ENCODE measurements at regions not wholly inside any gene's neighbourhood (a gene's known extent, or its start where the extent isn't known, plus 50 kb on each side); places are given as distances from the start of the nearest gene placed in this dataset.

- DNase-seq (ENCODE audit: low spot score in 2 of 2): no peak
- Histone ChIP-seq H3K36me3 (no peaks in the 10 kb centered on the region), H3K9me3 (no peaks in the 10 kb centered on the region), H3K4me3 (no peak overlapping the region), H3K27me3 (no peaks in the 10 kb centered on the region), H3K27ac (no peak overlapping the region), H3K4me1 (no peaks in the 10 kb centered on the region)
- intact Hi-C loops (cut with DNase I): no loop called here
- no peak for TF ChIP-seq CTCF (IDR thresholded peaks at IDR 0.05)
Observed at GRCh38 chr7:131845573-131846314, 289.3 kb upstream of the PODXL start.

GRCh38 chr7:131844369-131844768 is 287.9 kb upstream of the PODXL start:
- Histone ChIP-seq H3K4me1 (no peaks in the 10 kb centered on the region), H3K36me3 (no peaks in the 10 kb centered on the region), H3K4me3 (no peak overlapping the region), H3K27ac (no peak overlapping the region), H3K9me3 (no peaks in the 10 kb centered on the region), H3K27me3 (no peaks in the 10 kb centered on the region)
- TF ChIP-seq CTCF (IDR thresholded peaks at IDR 0.05): no peak
- intact Hi-C loops (cut with DNase I): no loop called here
- no peak for DNase-seq (ENCODE audit: low spot score in 2 of 2)

GRCh38 chr7:131843898-131844331 is 287.5 kb upstream of the PODXL start:
- H3K36me3 ChIP-seq: no peaks in the 10 kb centered on the region
- H3K27me3 ChIP-seq: no peaks in the 10 kb centered on the region
- H3K27ac ChIP-seq: no peak overlapping the region
- no peak for DNase-seq (ENCODE audit: low spot score in 2 of 2)
- H3K4me1 ChIP-seq: no peaks in the 10 kb centered on the region
- no peaks in the 10 kb centered on the region for H3K9me3 ChIP-seq
- no peak for TF ChIP-seq CTCF (IDR thresholded peaks at IDR 0.05)
- no peak overlapping the region for H3K4me3 ChIP-seq
- intact Hi-C loops (cut with DNase I): no loop called here

- H3K27me3 ChIP-seq: no peaks in the 10 kb centered on the region
- no peaks in the 10 kb centered on the region for H3K36me3 ChIP-seq
- H3K4me3 ChIP-seq: no peak overlapping the region
- DNase-seq (ENCODE audit: low spot score in 2 of 2): no peak
- no peaks in the 10 kb centered on the region for H3K4me1 ChIP-seq
- H3K9me3 ChIP-seq: no peaks in the 10 kb centered on the region
- intact Hi-C loops (cut with DNase I): no loop called here
- TF ChIP-seq CTCF (IDR thresholded peaks at IDR 0.05): no peak
- no peak overlapping the region for H3K27ac ChIP-seq
Observed at GRCh38 chr7:131839967-131840690, 283.7 kb upstream of the PODXL start.

GRCh38 chr7:131836733-131837132 is 280.3 kb upstream of the PODXL start:
- H3K36me3 ChIP-seq: no peaks in the 10 kb centered on the region

More at GRCh38 chr7:131836733-131837132, 280.3 kb upstream of the PODXL start:
- H3K27ac ChIP-seq: no peak overlapping the region
- no peak overlapping the region for H3K4me3 ChIP-seq
- no peak for TF ChIP-seq CTCF (IDR thresholded peaks at IDR 0.05)
- H3K4me1 ChIP-seq: no peaks in the 10 kb centered on the region
- H3K9me3 ChIP-seq: no peaks in the 10 kb centered on the region
- H3K27me3 ChIP-seq: no peaks in the 10 kb centered on the region
- intact Hi-C loops (cut with DNase I): no loop called here
- no peak for DNase-seq (ENCODE audit: low spot score in 2 of 2)
